Thoracic aorta (tissue), 2 donors: ENCODE measurements at regions not wholly inside any gene's neighbourhood (a gene's known extent, or its start where the extent isn't known, plus 50 kb on each side); places are given as distances from the start of the nearest gene placed in this dataset.

Source experiments
- ATAC-seq: fragments of 150-250 bp; one replicate; pipeline ENCODE4 v1.8.0; 2017; ENCODE audit warnings: low read depth; ENCODE audit not compliant: insufficient number of reproducible peaks, low FRiP score
- DNase-seq: peaks from one replicate; pipeline ENCODE4 v3.0.0-alpha.2; 2020; ENCODE audit warnings: low spot score
- H3K27ac ChIP-seq, 2 donors: fragments of 200-600 bp; sonication (generic); 1 replicate in 1 of 2; 2 replicates in 1 of 2; pipeline ENCODE4 v1.5.1; 2016; ENCODE audit warnings: mild to moderate bottlenecking in 2 of 2, moderate library complexity in 2 of 2
- H3K27me3 ChIP-seq: fragments of 200-600 bp; sonication (generic); replicated peaks from 2 replicates; pipeline ENCODE4 v1.6.0; 2016; ENCODE audit warnings: mild to moderate bottlenecking; ENCODE audit not compliant: insufficient read depth
- H3K36me3 ChIP-seq: fragments of 200-600 bp; sonication (generic); one replicate; pipeline ENCODE4 v1.5.1; 2016
- H3K4me1 ChIP-seq, 2 donors: fragments of 200-600 bp; sonication (generic); 1 replicate in 1 of 2; 2 replicates in 1 of 2; pipeline versions ENCODE4 v1.5.1 to v1.6.0; 2016; ENCODE audit warnings: low read depth in 2 of 2, mild to moderate bottlenecking in 1 of 2; ENCODE audit not compliant: control insufficient read depth in 1 of 2
- H3K4me3 ChIP-seq: fragments of 200-600 bp; sonication (generic); 2 replicates; pipeline ENCODE4 v1.5.1; 2016; ENCODE audit warnings: mild to moderate bottlenecking
- H3K9me3 ChIP-seq: fragments of 200-600 bp; sonication (generic); 2 replicates; pipeline ENCODE4 v1.5.1; 2016
- TF ChIP-seq, protein P1 (sequence below): fragments of 200-600 bp; sonication (generic); IDR thresholded peaks from one replicate; pipeline ENCODE4 v1.5.1; 2019; ENCODE audit warnings: antibody characterized with exemption

- Histone ChIP-seq H3K27ac (no peak overlapping the region), H3K4me1 (no peaks in the 10 kb centered on the region), H3K9me3 (no peaks in the 10 kb centered on the region), H3K27me3 (no peaks in the 10 kb centered on the region), H3K4me3 (no peak overlapping the region), H3K36me3 (no peaks in the 10 kb centered on the region)
- TF ChIP-seq, protein P1, sequence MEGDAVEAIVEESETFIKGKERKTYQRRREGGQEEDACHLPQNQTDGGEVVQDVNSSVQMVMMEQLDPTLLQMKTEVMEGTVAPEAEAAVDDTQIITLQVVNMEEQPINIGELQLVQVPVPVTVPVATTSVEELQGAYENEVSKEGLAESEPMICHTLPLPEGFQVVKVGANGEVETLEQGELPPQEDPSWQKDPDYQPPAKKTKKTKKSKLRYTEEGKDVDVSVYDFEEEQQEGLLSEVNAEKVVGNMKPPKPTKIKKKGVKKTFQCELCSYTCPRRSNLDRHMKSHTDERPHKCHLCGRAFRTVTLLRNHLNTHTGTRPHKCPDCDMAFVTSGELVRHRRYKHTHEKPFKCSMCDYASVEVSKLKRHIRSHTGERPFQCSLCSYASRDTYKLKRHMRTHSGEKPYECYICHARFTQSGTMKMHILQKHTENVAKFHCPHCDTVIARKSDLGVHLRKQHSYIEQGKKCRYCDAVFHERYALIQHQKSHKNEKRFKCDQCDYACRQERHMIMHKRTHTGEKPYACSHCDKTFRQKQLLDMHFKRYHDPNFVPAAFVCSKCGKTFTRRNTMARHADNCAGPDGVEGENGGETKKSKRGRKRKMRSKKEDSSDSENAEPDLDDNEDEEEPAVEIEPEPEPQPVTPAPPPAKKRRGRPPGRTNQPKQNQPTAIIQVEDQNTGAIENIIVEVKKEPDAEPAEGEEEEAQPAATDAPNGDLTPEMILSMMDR: no peak
- DNase-seq (no peak), ATAC-seq (no peak)
Measured at GRCh38 chr6:134588267-134588666, 270.4 kb upstream of the SGK1 start.

DNA sequence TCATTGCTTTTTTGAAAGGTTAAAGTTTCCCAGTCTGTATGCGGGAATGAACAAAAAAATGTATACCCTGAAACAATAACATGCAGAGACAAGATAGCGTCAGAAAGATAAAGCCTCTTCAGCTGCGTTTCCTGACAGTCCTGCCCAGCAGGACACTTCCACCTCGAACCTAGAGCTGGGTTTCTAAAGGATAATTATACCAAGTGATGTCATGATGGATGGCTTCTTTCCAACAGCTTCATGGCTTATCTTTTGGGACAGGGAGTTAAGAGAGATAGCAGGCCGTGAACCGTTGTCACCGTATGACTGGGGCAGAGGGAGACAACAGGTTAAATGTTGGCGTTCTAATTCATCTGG, 267.6 kb upstream of the SGK1 start:
- no peaks in the 10 kb centered on the region for H3K4me1 ChIP-seq
- ATAC-seq: no peak
- no peak for DNase-seq
- H3K27ac ChIP-seq: no peak overlapping the region
- H3K36me3 ChIP-seq: no peaks in the 10 kb centered on the region
- H3K27me3 ChIP-seq: no peaks in the 10 kb centered on the region
- TF ChIP-seq, protein P1: no peak
- H3K4me3 ChIP-seq: no peak overlapping the region
- no peaks in the 10 kb centered on the region for H3K9me3 ChIP-seq

DNA sequence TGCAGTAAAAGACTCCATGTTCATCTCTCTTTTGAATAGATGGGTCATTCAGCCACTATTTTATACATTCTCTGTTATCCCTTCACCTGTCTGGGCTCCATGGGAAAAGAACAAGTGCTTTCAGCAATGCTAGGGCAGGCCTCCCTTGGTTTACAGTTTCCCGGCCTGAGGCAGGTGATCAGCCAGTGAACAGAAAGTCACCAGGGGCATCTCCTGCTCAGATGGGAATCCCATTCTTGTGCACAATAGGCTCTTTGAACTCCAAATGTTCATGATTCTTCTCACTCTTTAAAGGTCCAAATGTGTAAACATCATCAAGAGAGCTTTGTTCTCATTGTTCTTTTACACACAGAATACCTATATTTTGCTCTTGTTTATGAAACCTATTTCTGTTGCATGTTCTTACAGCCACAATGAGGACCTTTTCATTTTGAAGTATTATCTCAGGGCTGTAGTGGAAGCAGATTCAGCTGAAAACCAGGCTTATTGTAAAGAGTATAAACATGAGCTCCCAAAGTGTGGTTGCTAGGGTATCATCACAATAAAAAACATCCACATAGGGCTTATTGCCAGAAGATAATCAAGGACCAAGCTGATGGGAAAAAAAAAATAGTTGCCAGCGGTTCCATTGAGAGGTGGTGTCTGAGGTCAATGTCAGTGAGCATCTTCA, 267.1 kb upstream of the SGK1 start:
- Histone ChIP-seq H3K27ac (no peak overlapping the region), H3K36me3 (no peaks in the 10 kb centered on the region), H3K9me3 (no peaks in the 10 kb centered on the region), H3K27me3 (no peaks in the 10 kb centered on the region), H3K4me3 (no peak overlapping the region), H3K4me1 (no peaks in the 10 kb centered on the region)
- TF ChIP-seq, protein P1: no peak
- ATAC-seq (no peak), DNase-seq (no peak)

GRCh38 chr6:134577998-134578397, 260.1 kb upstream of the SGK1 start:
- TF ChIP-seq, protein P1: no peak
- Histone ChIP-seq H3K4me3 (no peak overlapping the region), H3K9me3 (no peaks in the 10 kb centered on the region), H3K27ac (no peak overlapping the region), H3K4me1 (no peaks in the 10 kb centered on the region), H3K36me3 (no peaks in the 10 kb centered on the region), H3K27me3 (no peaks in the 10 kb centered on the region)
- no peak for DNase-seq
- no peak for ATAC-seq

DNA sequence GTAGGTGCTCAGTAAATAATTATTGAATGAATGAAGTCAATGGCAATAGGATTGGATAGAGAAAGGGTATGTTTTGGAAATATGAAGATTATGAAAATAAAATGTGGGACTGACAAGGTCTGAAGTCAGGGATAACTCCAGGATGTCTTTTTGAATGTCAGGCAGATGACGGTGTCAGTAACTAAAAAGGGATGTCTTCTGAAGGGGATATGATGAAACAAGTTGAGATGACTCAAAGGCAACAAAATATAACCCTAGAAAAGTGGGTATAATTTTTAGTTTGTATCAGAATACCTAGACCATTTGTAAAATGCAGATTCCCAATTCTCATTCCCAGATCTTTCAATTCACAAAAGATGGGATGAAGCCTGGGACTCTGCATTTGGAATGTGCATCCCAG, 257.3 kb upstream of the SGK1 start:
- Histone ChIP-seq H3K27ac (no peak overlapping the region), H3K4me1 (no peaks in the 10 kb centered on the region), H3K9me3 (no peaks in the 10 kb centered on the region), H3K36me3 (no peaks in the 10 kb centered on the region), H3K27me3 (no peaks in the 10 kb centered on the region), H3K4me3 (no peak overlapping the region)
- TF ChIP-seq, protein P1: no peak
- ATAC-seq (no peak), DNase-seq (no peak)
